Stimulated activated CD8-positive, alpha-beta memory T cell treated with anti-CD3 and anti-CD28 coated beads, Interleukin-4, amount 100 ng/mL, for 48 hours (primary cell): ENCODE measurements at regions not wholly inside any gene's neighbourhood (a gene's known extent, or its start where the extent isn't known, plus 50 kb on each side); places are given as distances from the start of the nearest gene placed in this dataset.

Experiments used
- DNase-seq: peaks from one replicate; pipeline ENCODE4 v3.0.0-alpha.2; 2020

DNA sequence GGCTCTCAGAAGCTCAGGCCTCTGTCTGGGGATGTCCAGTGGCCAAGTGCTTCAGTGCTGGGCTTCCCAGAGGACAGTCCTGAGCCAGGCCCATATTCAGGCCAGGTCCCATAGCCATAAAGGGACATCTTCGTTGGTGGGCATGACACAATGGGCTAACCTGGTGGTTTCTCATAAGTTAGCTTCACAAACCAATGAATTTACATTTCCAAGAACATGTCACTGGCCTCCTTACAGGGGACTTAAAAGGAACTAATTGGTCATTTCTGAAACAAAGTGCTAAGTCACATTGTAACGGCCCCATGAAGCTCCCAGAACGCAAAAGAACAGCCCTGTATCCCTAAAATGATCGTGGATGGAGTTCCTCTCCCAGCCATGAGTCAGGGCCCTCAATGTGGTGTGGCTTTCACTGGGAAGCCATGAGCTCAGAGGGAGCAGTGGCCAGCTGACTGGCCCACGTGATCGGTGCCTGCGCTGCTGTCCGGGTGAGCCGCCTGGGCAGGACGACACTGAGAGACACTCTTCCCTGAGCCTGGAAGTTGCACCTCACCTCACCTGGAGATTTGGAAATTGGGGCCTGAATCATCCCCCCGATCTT, 163.7 kb upstream of the APCDD1 start:
- no peak for DNase-seq

DNA sequence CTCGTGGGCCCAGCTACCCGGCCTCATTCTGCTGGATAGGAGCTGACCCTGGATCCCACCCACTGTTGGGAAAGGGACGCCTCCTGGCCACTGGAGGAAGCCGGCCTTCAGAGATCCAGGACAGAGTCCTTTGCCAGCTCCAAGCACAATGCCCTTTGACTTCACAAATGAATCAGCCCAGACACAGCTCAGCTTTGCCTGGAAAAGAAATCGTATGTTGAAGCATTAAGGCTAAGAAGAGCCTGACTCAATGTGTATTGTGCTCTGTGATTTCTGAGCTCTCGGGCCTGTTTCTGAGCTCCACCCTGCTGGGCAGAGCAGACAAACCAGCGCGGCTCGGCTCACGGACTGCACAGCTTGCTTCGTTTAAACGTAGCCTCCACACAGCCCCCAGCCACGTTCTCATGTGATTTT, 162.9 kb upstream of the APCDD1 start:
- no peak for DNase-seq

DNA sequence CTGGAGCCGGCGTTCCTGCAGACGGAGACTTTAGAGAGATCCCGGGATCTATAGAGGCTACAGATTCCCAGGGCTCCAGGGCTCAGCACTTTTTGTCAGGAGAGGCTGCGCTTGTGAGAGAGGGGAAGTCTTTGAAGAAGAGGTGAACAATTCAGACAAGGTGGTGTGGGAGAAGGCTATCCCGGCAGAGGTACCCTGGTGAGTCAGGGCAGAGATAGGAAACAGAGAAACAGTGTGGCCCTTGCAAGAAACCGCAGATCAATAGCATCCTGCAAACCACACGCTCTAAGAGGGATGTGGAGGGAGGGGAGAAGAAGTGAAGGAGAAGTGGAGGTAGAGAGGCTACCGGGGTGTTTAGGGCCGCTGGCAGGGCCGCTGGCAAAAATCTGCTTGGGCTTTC, 160.5 kb upstream of the APCDD1 start:
- DNase-seq, result no peak

DNA sequence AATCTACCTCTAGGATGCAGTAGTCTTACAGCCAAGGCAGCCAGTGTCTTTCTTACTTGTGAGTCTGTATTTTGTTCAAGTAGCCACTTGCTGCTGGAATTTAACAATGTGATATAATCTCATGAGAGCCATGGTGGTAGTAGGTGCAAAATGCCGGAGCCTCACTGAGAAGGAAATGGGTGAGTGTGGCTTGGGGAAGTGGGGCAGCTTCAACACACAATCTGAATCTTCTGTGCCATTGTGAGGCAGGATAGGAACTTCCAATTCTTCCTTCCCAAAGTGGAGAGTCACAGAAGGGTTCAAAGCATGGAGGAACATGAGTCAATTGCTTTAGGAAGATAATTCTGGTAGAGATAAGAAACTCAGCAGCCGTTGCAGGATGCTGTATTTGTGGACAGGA, 158.7 kb upstream of the APCDD1 start:
- no peak for DNase-seq

DNA sequence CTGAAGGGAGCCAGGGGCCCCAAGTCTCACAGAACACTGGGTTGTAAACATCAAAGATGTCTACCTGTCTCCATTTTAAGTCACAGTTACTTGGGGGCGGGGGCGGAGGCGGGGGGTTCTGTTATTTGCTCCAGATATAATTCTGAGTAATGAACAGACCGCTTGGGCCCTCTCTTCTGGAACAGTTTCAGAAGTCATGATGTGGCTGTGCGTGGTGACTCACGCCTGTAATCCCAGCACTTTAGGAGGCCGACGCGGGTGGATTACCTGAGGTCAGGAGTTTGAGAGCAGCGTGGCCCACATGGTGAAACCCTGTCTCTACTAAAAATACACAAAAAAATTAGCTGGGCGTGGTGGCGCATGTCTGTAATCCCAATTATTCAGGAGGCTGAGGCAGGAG, 157.9 kb upstream of the APCDD1 start:
- no peak for DNase-seq

DNA sequence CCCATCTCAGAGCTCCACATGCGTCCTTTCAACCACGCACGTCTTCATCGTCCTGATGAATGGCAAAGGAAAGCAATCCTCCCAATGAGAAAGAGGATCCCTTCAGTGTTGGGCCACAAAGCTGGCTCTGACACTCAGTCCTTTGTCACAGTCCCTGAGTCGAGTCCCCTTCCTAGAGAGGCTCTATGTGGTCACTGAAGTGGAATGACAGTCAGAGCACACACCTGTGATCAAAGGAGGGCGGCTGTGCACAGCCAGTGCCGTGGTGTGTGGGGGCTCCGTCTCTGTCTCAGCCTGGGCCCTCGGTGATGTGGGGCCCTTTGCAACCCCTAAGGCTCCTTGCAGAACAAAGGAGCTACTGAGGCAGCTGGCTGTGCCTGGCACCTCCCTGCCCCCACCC, 157.3 kb upstream of the APCDD1 start:
- DNase-seq, result no peak

DNA sequence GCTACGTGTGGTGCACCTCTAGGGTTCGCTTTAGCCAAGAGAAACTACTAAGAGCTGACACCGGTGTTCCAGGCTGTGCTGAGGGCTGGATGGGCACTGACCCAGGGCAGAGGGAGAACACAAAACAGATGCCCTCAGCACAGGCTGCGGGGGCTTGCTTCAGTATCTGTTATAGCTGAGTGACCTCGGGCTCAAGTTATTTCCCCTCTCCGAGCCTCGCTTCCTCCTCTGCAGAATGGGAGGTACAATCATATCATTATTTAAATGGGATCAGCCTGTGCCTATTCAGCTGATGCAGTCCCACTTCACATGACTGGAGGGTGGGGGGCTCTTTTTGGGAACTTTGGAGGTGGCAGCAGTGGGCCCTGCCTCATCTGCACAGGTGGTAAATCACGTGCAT, 156.1 kb upstream of the APCDD1 start:
- DNase-seq, result no peak

DNA sequence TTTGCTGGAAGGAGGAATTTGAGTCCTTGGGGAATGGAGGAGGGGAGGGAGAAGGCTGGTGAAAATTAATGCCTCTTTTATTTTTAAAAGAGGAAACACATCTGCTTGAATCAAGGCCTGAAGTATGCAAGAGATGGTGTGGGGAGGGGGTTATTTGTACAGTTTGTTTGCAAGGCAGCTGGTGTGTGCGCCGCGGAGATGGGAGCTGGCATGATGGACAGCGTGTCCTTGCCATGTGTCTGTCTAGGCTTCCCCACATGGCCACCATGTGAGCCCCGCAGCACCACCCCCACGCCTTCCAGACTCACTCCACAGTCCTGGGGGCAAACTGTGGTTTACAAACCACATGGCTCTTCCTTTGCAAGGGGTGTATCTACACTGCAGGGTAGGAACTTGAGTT, 154.8 kb upstream of the APCDD1 start:
- no peak for DNase-seq

DNA sequence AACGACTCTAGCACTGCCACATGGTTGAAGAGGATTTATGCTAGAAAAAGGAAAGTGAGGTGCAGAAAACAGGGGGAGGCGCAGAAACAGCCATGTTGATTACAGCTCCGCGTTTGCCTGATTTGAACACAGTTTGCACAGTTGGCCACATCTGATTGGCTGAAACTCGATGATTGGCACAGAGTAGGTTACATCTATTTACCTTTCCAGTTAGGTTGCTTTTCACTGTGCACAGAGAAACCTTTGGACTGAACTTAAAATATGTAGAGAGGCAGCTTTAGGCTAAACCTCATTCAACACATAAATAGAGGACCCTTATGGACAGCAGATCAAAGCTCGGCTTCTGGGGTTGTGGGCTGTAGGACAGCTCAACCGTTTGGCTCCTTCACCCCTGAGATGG, 153.7 kb upstream of the APCDD1 start:
- no peak for DNase-seq

DNA sequence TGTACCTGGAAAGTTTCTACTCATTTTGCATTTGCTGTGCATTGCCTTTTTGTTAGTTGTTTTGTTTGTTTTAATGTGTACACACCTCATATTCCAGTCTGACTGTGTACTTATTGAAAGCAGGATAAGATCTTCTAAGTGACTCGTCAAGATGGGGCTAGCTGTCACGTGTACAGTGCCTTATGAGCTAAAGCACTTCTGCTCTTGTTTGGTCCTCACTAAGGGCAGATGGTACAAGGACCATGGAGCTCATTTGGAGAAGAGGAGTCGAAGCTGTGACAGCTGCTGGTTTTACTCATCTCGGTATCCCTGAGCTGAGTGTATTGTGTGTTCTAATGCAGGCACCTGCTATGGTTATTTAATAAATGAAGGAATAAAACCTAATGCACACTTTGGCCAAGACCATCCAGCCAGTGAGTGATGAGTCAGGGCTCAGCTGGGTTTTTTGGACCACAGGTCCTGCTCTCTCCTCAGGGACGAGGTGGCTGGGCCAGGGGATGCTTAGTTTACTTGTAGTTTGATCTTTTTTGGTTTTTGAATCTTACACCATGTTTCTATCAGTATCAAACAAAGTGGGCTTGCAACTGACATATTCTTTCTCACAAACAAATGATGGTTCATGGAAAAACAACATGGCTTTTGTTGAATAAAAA, 152.5 kb upstream of the APCDD1 start:
- no peak for DNase-seq

DNA sequence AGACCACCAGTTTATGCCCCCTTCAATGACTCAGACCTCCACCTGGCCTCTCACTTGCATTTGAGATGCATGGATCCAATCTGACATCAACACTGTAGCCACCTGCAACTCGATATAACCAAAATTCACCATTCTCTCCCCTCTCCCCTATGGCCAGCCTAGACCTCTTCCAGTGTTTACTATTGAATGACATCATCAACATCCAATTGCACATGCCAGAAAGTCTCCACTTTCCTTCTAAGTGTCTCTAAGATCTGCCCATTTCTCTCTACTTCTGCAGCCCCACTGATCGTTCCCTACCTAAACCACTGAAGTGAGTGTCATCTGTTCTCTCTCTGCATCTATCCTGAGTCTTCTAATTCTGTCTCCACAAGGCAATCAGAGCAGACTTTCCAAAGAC, 151.3 kb upstream of the APCDD1 start:
- no peak for DNase-seq

DNA sequence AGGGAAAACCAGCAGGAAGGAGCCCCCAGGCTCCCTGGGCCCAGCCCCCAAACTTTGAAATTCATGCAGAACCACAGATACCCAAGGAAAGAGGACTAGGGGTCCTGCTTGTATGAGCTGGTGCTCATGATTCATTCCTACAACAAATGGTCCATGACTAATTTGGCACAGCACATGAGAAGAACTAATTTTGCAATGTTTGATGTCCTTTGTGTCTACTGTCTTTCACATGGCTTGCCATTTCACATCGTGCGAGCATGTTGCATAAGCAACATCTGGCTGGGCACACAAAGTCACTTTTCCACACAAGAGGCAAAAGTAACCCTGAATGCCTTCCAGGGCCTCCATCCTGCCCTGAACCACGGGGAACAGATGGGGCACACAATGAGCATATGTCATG, 149.6 kb upstream of the APCDD1 start:
- no peak for DNase-seq

DNA sequence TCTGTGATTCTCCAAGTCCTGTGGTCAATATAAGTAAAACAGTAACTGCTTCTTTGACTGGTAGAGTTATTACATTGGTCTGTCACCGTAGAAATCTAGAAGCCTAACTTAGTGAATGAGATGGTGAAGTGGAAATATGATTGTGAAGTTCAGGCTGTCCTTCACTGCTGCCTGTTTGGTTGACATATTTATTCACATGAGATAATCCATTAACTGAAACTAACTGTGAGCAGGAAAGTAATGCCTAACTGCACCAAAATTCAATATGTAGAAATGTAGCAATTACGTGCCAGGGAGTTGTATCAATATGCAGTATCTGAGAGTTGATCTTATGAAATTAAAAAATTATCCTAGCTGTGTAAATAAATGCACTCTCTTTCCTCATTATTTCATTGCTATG, 147.7 kb upstream of the APCDD1 start:
- DNase-seq, result no peak

DNA sequence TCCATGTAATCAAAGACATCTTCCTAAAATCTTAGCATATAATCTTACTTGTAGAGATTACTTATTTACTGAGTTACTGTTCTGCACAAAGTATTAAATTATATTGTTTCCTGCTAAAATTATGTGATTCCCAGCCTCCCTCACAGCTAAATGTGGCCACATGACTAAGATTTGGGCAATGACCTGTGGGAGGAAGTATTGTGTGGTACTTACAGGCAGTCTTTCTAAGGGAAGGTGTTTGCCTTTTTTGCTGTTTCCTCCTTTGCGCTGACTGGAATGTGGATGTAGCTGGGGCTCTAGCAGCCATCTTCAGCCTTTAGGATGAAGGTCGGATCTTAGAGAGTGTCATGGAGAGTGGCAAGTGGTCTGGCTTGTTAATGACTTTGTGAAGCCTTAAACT, 146.3 kb upstream of the APCDD1 start:
- DNase-seq, result no peak

DNA sequence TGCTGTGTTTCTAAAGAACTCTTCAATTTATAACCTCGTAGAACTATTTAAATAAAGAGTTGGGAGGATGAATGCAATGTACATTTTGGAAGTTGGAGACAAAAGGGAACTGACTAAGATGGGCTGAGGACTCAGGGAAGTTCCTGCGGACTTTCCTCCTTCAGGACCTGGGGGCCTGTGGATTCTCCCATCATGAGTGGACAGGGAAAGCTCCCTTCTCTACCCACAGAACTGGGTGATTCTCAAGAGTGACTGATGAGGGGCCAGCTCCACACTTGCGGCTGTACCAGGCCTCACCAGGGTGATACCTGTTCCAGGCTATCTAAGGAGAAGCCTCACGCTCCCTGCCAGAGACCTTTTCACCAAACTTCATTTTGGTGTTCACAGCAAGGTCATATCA, 143.8 kb upstream of the APCDD1 start:
- DNase-seq, result no peak

DNA sequence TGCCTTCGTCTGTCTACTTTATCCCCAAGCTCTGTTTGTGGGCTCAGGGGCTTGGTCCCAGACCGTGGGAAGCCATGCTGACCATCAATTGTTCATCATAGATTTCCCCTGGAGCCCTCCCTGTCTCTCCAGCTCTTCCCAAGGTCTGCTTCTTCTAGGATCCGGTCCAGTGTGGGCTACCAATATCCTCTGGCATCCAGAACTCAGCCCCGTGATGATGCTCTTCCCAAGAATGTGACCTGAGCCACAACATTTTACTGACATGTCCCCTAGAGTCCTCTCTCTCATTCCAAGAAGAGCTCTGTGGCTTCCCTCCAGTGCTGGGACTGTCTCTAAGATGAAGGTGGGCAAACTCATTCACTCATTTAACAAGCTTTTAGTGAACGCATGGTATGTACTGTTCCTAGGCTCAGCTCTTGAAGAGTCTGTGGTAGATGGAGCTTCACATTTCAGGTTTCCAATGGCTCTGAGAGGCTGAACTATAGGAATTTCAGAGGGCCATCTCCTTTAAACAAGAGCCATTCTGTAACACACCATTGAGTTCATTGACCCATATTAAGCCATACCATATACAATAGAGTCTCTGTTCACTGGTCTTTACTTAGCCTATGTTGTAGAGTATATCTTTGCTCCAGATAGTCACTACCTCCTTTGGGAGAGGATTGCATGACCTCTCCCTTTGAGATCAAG, 142.0 kb upstream of the APCDD1 start:
- no peak for DNase-seq

DNA sequence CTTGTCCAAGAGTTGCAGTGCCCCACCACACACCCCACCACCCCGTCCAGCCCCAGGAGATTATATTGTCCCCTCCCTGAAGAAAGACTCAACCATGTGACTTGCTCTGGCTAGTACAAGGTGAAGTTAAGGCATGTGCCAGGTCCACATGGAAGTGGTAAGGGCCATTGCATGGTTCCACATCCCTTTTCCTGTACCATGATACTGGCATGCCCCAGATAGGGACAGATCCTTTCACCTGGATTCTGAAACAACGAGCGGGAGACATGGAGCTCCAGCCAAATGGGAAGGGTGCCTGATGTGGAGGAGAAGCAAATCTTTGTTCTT, 141.5 kb upstream of the APCDD1 start:
- no peak for DNase-seq

DNA sequence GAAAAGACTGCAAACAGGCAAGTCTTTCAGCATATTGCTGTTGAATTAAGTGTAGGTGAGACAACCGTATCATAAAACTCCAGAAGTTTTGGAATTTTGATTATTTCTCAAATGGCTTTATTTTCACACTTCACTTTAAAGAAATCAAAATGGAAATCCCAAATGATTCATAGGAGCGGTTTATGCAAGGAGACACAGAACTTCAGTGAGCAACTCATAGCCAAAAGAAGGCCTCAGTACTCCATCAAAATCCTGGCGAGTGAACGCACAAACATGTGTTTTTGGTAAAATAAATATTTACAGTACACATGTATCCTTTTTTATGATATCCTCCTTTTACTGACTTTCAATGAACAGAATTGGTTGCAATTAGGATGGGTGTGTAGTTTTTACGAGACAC, 140.4 kb upstream of the APCDD1 start:
- DNase-seq, result no peak

DNA sequence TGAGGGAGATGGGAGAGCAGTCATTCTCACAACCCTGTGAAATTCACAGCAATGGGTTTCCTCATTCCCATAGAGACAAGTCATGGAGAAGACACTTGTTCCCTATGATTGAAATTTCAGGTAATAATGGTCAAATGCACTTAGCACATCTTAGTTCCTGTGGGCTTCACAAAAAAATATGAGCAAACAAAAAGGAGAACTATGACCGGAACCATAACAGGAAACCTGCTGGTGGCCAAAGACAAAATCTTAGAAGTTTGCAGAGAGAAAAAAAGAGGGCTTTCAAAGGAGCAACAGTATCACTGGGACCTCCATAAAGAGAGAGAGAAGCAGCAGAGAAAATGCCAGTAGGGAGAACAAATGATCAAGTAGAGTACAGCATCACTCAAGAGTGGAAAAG, 138.9 kb upstream of the APCDD1 start:
- DNase-seq, result no peak

DNA sequence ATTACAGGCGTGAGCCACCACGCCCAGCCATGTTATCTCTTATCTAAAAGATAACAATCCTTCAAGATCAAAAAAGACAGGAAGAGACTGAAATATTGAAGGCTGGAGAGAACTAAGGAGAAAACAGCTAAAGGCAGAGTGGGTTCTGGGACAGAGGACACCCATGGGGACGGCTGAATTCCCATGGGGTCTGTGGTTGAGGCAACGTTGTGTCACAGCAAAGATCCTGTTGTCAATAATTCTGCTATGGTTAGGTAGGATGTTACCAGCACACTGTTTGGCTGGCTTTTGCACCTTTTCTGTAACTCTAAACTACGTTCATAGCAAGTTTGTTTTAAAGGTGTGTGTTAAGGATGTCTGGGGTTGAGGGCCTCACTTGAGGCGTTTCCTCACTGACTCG, 137.7 kb upstream of the APCDD1 start:
- DNase-seq, result no peak

DNA sequence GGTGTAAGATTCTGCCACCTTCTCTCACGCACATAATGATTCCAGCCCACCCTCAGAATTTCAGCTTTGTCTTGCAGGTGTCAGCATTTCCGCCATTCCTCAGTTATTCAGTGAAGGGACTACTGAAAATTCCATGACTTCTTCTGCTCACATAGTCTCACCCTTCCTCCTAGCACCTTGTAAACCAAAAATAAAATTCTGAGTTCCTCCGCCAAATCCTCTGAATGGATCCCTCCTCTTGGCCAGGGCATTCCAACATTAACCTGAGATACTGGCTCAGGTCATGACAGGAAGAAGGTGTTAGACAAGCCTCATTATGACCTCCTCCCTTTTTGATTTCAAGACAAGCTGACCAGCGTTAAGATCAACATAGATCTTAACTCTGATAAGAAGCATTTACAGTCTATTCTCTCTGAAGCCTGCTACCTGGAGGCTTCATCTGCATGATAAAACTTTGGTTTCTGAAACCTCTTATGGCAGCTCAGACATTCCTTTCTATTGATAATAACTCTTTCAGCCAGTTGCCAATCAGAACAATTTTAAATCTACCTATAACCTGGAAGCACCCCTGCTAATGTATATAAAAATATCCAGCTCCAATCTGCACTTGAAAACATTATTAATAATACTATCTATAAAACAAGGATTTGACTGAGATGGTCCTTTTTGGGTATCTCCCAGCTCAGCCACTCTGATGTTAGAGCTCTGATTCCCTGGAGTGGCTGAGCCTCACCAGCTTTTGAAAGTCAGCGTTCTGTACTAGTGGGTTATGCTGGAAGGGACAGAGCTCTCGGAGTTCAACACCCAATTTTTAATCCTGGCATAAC, 136.4 kb upstream of the APCDD1 start:
- DNase-seq, result no peak

DNA sequence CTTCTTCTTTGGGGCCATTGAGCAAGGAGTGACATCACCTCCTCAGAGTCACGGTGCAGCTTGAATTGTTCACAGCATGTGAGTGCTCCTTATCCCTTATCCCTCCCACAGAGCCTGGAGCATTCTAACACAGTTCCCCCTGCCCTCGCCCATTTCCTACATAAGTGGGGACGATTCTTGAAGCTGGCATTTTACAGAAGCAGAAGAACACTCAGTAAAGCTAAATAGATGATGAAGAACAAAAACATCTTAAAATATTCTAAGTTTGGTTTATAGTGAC, 135.8 kb upstream of the APCDD1 start:
- no peak for DNase-seq

DNA sequence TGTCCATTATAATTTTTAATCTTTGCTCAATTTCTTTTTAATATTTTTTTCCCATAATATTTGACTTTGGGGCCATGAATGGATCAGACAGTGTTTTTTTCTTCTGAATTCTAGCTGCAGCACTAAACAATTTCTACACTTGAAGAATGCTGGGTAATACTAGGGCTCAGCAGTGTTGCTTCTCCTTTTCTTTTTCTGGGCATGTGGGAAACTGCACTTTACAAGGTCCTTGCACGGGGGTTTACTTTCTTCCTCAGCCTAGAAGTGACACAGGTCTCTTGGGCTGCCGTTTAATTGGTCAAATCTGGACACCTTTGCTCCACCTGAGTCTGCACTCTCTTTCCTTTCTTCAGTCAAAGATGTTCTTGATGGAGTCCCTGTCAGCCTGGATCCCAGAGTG, 135.4 kb upstream of the APCDD1 start:
- DNase-seq, result no peak

DNA sequence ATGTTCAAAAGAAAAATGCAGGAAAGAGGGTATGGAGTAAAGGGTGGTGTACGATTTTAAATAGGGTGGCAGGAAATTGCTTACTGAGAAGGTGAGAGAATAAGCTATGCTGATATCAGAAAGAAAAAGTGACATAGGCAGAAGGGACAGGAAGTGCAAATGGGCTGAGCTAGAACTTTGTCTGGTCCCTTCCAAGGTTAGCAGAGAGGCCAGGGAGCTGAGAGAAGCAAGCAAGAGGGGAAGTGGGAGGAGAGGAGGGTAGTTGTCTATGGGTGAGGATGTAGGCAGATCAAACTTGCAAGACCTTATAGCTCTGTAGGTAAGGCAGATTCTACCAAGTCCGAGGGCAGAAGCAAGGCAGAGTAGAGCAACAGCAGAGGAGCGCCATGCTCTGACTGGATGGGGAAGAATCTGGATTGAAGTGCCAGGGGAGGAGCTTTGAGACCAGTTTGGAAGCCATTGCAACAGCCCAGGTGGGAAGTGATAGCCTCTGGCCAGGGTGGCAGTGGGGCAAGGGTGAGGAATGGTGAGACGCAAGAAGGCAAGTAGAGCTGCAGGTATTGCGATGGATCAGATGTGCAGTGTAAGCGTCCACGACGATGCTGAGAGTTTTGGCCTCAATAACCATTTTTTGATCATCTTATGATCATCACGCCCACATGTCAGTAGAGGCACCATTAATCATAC, 134.4 kb upstream of the APCDD1 start:
- no peak for DNase-seq
